Spinal cord (tissue), 9 donors: ENCODE measurements at regions not wholly inside any gene's neighbourhood (a gene's known extent, or its start where the extent isn't known, plus 50 kb on each side); places are given as distances from the start of the nearest gene placed in this dataset.
A peak's percentile ranks its signal among the peaks of the same experiment; 100 is the strongest.

Source experiments
- DNase-seq, 6 donors: peaks; one replicate each; pipeline versions ENCODE4 v3.0.0 to v3.0.0-alpha.2; 2013 to 2015; ENCODE audit warnings: low spot score in 6 of 6, low read depth in 4 of 6
- H3K27ac ChIP-seq: one replicate; pipeline ENCODE4 v1.5.1; 2013; ENCODE audit warnings: low read depth, low read length, control low read depth
- H3K27me3 ChIP-seq: one replicate; pipeline ENCODE4 v1.6.1; 2013; ENCODE audit warnings: low read length; ENCODE audit not compliant: control insufficient read depth, insufficient read depth
- H3K36me3 ChIP-seq: one replicate; pipeline ENCODE4 v1.6.1; 2013; ENCODE audit warnings: low read length; ENCODE audit not compliant: control insufficient read depth, insufficient read depth
- H3K4me1 ChIP-seq: one replicate; pipeline ENCODE4 v1.6.1; 2013; ENCODE audit warnings: low read length; ENCODE audit not compliant: control insufficient read depth, insufficient read depth
- H3K4me3 ChIP-seq: one replicate; pipeline ENCODE4 v1.5.1; 2013; ENCODE audit warnings: low read depth, low read length, control low read depth
- H3K9me3 ChIP-seq: one replicate; pipeline ENCODE4 v1.6.1; 2013; ENCODE audit warnings: low read length; ENCODE audit not compliant: control insufficient read depth, insufficient read depth
- WGBS: methylation state at CpG from one replicate; pipeline ENCODE4 v1.1.5; 2013; ENCODE audit warnings: missing lambda C conversion rate; ENCODE audit not compliant: insufficient coverage; 5-methylcytosine and 5-hydroxymethylcytosine counted together
- donor health status: healthy.

DNA sequence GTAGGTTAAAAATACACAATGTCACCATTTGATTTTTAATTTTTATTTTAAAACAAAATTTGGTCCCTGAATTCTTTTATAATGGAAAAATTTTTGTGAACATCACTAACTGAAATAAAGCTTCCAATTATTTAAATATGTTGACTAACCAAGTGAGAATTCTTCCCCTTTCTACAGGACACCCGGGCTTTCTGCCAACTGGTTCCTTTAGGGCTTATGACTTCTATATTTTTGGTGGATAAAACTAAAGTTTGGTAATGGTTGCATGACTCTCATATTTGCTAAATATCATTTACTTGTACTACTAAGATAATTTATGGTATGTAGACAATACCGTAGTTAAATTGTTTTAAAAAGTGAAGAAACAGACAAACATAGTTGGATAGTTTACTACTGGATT lies 291.0 kb upstream of the DOK6 start:
- Histone ChIP-seq H3K4me3 (no peak overlapping the region), H3K27me3 (no peaks in the 10 kb centered on the region), H3K4me1 (no peaks in the 10 kb centered on the region), H3K36me3 (no peaks in the 10 kb centered on the region), H3K9me3 (no peaks in the 10 kb centered on the region), H3K27ac (no peak overlapping the region)
- no CpG with 5 or more reads among the region's 2 CpGs for WGBS
- no peak for DNase-seq

DNA sequence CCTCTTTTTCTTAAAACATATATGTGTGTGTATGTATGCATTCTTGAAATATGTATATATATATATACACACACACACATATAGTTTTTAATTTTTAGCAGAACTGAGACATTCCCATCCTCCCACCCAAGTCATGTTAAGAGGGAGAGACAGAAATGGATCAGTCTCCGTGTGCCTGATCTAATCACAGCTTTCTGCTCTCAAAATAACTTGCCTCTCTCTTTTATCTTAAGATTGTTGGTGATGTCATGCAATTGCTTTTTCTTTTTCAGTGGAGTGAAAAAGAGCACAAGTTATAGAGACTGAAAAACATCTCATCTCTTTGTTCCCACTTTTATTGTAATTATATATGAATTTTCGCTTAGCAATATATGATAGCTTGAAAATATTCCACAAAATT lies 279.9 kb upstream of the DOK6 start:
- Histone ChIP-seq H3K27ac (no peak overlapping the region), H3K4me3 (no peak overlapping the region), H3K27me3 (no peaks in the 10 kb centered on the region), H3K4me1 (no peaks in the 10 kb centered on the region), H3K9me3 (no peaks in the 10 kb centered on the region), H3K36me3 (no peaks in the 10 kb centered on the region)
- no peak for DNase-seq
- no CpG with 5 or more reads among the region's 2 CpGs for WGBS

DNA sequence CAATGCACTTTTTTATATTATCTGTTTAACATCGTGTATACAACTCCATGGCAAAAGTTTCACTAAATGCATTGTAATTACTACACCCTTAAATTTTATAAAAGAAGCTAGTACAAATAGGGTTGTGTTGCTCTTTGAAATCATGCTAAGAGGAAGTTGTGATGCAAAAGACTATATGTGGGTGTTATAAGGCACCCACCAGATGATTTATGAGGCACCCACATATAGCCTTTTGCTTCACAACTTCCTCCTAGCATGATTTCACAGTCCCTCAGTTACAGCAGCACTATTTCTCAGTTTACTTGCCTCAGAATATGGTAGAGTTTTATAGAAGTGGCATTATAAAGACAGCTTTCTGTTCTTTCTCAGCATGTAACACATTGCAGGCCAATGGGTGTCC lies 277.3 kb upstream of the DOK6 start:
- H3K4me1 ChIP-seq, result no peaks in the 10 kb centered on the region
- H3K36me3 ChIP-seq, result no peaks in the 10 kb centered on the region
- no peaks in the 10 kb centered on the region for H3K27me3 ChIP-seq
- no peak overlapping the region for H3K4me3 ChIP-seq
- no peak overlapping the region for H3K27ac ChIP-seq
- H3K9me3 ChIP-seq, result no peaks in the 10 kb centered on the region
- no peak for DNase-seq
- no CpG with 5 or more reads among the region's 1 CpG for WGBS

DNA sequence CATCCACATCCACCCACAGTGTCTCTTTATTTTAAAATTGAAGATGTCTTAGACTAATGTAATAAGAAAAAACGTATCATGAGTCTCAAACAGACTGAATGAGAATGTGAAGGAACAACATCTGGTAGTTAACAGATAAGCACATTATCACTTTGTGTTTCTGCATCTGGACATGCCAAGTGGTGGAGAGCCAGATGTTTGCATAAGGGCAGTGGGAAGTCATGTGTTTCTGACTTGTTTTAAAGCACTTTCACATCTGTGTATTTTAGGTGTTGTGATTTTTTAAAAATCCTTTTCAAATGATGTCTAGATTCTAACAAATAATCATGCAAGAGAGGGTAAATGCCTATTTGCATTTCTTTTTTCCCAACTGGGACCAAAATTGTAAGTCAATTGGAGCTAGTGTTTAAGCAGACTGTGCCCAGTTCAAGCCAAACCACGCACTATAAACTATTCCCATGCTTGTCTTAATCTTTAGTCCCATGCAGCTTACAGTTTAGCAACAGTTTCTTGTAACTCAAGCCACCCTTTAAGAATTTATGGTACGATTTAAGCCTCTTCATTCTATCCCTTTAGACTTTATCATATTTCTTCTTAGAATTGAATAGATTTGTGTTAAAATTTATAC lies 272.7 kb upstream of the DOK6 start:
- peak in 2 of 6 donors; percentile 3 to 37 for DNase-seq
- peaks cover 3% of the 10 kb centered on the region for H3K9me3 ChIP-seq
- no peak overlapping the region for H3K4me3 ChIP-seq
- WGBS, result 83% methylated on average over 1 of the region's 3 CpGs
- no peaks in the 10 kb centered on the region for H3K27me3 ChIP-seq
- no peaks in the 10 kb centered on the region for H3K4me1 ChIP-seq
- H3K36me3 ChIP-seq, result no peaks in the 10 kb centered on the region
- no peak overlapping the region for H3K27ac ChIP-seq

DNA sequence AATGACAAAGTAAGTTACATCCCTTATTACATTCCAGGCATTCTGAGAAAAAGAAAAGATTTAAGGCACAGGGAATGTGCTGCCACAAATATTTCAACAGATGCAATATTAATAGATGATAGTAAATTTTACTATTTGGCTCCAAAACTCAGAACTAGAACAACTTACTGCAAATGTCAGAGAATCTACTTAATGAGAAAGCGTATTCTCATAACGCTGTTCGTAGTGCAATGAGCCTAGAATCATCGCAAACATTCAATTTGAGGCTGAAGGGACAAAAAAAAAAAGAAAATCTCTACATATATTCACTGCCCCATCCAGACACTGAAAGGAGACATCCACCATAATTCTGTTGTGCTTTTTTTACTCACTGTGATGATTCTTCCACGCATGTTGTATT lies 272.1 kb upstream of the DOK6 start:
- no peak for DNase-seq
- Histone ChIP-seq H3K27ac (no peak overlapping the region), H3K4me3 (no peak overlapping the region), H3K36me3 (no peaks in the 10 kb centered on the region), H3K27me3 (no peaks in the 10 kb centered on the region), H3K4me1 (no peaks in the 10 kb centered on the region), H3K9me3 (peaks cover 3% of the 10 kb centered on the region)
- 70% methylated on average over 2 of the region's 5 CpGs for WGBS

DNA sequence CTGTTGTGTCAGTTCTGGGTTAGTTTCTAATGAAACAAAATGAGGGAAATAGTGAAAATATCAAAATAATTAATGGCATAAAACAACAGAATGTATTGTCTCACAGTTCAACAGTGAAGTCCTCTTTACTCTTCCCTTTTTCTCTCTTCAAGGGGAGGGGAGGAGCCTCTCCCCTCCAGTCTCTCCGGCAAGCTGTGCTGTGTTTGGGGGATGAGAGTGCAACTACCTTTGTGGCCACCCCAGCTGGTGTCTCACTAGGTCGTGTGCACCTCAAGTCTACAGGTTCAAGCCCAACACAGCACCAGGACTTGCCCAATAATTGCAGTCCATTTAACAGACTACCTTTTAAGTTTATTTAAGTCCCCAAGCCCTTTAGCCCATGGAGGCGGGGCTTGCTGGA lies 271.7 kb upstream of the DOK6 start:
- no peak for DNase-seq
- Histone ChIP-seq H3K27me3 (no peaks in the 10 kb centered on the region), H3K4me1 (no peaks in the 10 kb centered on the region), H3K27ac (no peak overlapping the region), H3K36me3 (no peaks in the 10 kb centered on the region), H3K9me3 (peaks cover 3% of the 10 kb centered on the region), H3K4me3 (no peak overlapping the region)
- WGBS, result 67% methylated on average over 1 of the region's 3 CpGs

DNA sequence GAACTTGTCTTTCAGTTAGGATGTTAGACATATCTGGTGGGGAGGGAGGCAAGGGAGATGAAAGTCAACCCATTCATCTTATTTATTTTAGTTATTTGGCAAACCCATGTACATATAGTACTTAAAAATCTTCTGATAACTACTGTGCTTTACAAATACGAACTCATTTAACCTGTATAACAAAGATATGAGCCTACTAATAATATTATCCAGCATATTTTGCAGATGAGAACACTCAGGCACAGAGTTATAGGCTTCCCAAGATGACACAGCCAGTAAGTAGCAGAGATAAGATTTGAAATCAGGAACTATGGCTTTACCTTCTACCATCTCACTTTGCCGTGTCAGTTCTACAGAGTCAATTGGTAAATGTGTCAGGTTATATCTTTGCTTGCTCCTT lies 262.6 kb upstream of the DOK6 start:
- Histone ChIP-seq H3K9me3 (no peaks in the 10 kb centered on the region), H3K27ac (no peak overlapping the region), H3K4me3 (no peak overlapping the region), H3K27me3 (no peaks in the 10 kb centered on the region), H3K36me3 (no peaks in the 10 kb centered on the region), H3K4me1 (no peaks in the 10 kb centered on the region)
- no peak for DNase-seq
- no CpG with 5 or more reads among the region's 2 CpGs for WGBS

DNA sequence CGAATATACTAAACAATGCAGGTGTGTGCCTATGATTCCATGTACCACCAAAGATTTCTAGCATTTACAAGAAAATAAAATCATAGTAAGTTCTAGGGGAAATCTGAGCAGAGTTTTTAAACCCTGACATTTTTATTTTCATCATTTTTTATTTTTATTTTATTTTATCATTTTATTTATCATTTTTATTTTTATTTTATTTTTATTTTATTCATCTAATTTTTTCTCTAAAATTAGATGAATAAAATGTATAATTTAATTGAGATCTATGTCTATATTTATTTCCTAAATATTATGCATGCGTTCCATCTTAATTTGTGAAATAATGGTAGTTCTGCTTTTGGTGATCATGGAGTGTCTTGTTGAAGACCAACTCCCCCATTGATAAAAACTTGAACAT lies 257.6 kb upstream of the DOK6 start:
- Histone ChIP-seq H3K27ac (no peak overlapping the region), H3K9me3 (no peaks in the 10 kb centered on the region), H3K27me3 (no peaks in the 10 kb centered on the region), H3K36me3 (no peaks in the 10 kb centered on the region), H3K4me3 (no peak overlapping the region), H3K4me1 (no peaks in the 10 kb centered on the region)
- WGBS, result no CpG with 5 or more reads among the region's 2 CpGs
- DNase-seq, result no peak

DNA sequence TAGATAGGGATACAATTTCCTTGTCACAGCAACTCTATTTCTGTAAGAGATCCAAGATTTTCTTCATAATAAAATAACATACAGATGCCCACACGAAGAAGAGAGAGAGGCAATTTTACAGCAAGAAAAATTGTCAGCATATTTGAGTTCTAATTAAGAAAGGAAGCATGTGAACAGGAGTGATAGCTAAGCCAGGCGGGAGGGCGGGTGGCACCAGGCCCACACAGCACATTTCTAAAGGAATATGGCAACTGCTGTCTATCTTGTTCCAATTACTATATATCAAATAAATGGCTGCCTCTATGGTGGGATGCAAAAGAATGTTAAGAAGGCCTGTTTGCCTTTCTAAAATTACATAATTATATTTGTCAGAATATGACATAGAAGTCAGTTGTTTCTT lies 248.3 kb upstream of the DOK6 start:
- no CpG with 5 or more reads among the region's 3 CpGs for WGBS
- peak in 2 of 6 donors; percentile 34 to 75 for DNase-seq
- H3K36me3 ChIP-seq, result no peaks in the 10 kb centered on the region
- no peaks in the 10 kb centered on the region for H3K4me1 ChIP-seq
- no peaks in the 10 kb centered on the region for H3K9me3 ChIP-seq
- H3K27me3 ChIP-seq, result no peaks in the 10 kb centered on the region
- no peak overlapping the region for H3K4me3 ChIP-seq
- no peak overlapping the region for H3K27ac ChIP-seq

DNA sequence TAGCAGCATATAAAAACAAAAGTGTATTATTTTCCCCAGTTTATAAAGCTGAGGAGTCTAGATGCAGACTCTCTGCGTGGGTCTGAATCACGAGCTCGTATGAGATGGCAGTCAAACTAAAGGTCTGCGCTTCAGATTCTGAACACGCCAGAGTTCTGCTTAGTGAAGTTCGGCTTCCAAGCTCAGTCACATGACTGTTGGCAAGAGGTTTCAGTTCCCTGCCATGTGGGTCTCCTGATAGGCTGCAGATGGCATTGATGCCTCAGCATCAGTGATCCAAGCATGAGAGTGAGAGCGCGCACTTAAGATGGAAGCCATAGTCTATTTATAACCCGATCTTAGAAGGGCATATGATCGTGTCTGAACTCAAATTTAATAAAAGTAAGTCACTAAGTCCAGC lies 242.8 kb upstream of the DOK6 start:
- Histone ChIP-seq H3K4me1 (no peaks in the 10 kb centered on the region), H3K27me3 (no peaks in the 10 kb centered on the region), H3K4me3 (no peak overlapping the region), H3K36me3 (no peaks in the 10 kb centered on the region), H3K27ac (no peak overlapping the region), H3K9me3 (no peaks in the 10 kb centered on the region)
- peak in 1 of 6 donors; percentile 70 for DNase-seq
- WGBS, result 93% methylated on average over 8 of the region's 10 CpGs
